Lower leg skin (tissue), 4 donors: ENCODE measurements at regions not wholly inside any gene's neighbourhood (a gene's known extent, or its start where the extent isn't known, plus 50 kb on each side); places are given as distances from the start of the nearest gene placed in this dataset.

ENCODE experiments used
- DNase-seq, 2 donors: peaks; one replicate each; pipeline ENCODE4 v3.0.0-alpha.2; 2019; ENCODE audit warnings: low spot score in 2 of 2
- H3K4me3 ChIP-seq: fragments of 200-600 bp; sonication (generic); 2 replicates; pipeline ENCODE4 v1.5.1; 2017; ENCODE audit warnings: mild to moderate bottlenecking, low read depth; ENCODE audit not compliant: poor library complexity, severe bottlenecking
- CTCF ChIP-seq, 3 donors: fragments of 450-650 bp; IDR thresholded peaks; one replicate each; pipeline ENCODE4 v1.5.1; 2016; ENCODE audit warnings: antibody characterized with exemption in 3 of 3, mild to moderate bottlenecking in 3 of 3, moderate library complexity in 2 of 3
- POLR2A ChIP-seq, 2 donors: fragments of 450-650 bp; IDR thresholded peaks; one replicate each; pipeline ENCODE4 v1.6.1; 2016 to 2017; ENCODE audit warnings: antibody characterized with exemption in 2 of 2, mild to moderate bottlenecking in 1 of 2, moderate library complexity in 1 of 2
- WGBS, 2 donors: methylation state at CpG; one replicate each; pipeline ENCODE4 v1.1.5; 2018; 5-methylcytosine and 5-hydroxymethylcytosine counted together
- intact Hi-C: fragments of 100-400 bp; cut with DNase I; formaldehyde crosslinking; loops from one replicate; pipeline ENCODE4 v1.15.0; 2023; ENCODE audit warnings: low total_unique reads

- TF ChIP-seq CTCF (IDR thresholded peaks at IDR 0.05): no peak
- TF ChIP-seq POLR2A (IDR thresholded peaks at IDR 0.05): no peak
- H3K4me3 ChIP-seq: no peak overlapping the region
- 100% methylated on average over 1 of the region's 1 CpG for WGBS, 2 donors
- intact Hi-C loops: no loop called here
- DNase-seq: no peak
These were observed 315.6 kb upstream of the CITED2 start for GRCh38 chr6:139690007-139690406.

DNA sequence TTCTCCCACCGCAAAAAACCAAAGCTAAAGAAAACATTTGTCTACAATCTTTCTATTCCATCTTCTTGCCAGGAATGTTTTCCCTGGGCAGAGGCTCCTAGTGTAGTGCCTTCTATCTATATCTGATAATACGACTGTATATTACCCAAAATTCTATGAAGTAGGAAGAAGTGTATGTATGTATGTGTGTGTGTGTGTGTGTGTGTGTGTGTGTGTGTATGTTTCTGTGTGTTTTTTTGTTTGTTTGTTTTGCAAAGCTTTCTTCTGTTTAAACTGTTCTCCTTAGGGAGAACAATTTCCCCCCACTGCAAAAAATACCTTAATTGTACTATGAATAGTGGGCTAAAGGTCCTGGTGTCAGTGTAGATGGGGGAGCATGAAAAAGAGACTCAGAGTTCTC is 312.6 kb upstream of the CITED2 start:
- no peak for DNase-seq
- TF ChIP-seq CTCF (IDR thresholded peaks at IDR 0.05) (no peak), POLR2A (IDR thresholded peaks at IDR 0.05) (no peak)
- 64 to 71% methylated on average over 2 of the region's 2 CpGs for WGBS, 2 donors
- intact Hi-C loops: no loop called here
- H3K4me3 ChIP-seq: no peak overlapping the region

GRCh38 chr6:139686308-139686707 is 311.9 kb upstream of the CITED2 start:
- TF ChIP-seq CTCF (IDR thresholded peaks at IDR 0.05): no peak
- TF ChIP-seq POLR2A (IDR thresholded peaks at IDR 0.05): no peak
- intact Hi-C loops: no loop called here
- 54 to 69% methylated on average over 5 of the region's 5 CpGs for WGBS, 2 donors
- no peak overlapping the region for H3K4me3 ChIP-seq
- peak in 1 of 2 donors; percentile 73 for DNase-seq

DNA sequence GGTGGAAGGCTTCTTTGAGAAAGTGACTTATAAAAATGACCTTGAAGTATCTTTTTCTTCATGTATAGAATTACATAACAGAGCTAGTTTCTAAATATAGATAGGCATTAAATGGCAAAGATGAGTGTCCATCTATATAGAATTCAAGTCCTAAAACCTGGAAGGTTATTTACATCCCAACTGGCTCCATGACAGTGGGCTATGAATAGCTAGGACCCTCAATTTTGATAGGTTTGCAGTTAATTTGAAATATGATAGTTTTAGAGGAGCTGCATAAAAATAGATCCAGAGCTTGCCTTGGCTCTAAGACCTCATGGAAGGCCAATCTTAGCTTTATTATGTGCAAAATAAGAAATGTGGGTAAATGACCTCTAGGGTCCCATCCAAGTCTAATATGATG is 310.6 kb upstream of the CITED2 start:
- TF ChIP-seq CTCF (IDR thresholded peaks at IDR 0.05) (no peak), POLR2A (IDR thresholded peaks at IDR 0.05) (no peak)
- intact Hi-C loops: no loop called here
- H3K4me3 ChIP-seq: no peak overlapping the region
- no peak for DNase-seq

DNA sequence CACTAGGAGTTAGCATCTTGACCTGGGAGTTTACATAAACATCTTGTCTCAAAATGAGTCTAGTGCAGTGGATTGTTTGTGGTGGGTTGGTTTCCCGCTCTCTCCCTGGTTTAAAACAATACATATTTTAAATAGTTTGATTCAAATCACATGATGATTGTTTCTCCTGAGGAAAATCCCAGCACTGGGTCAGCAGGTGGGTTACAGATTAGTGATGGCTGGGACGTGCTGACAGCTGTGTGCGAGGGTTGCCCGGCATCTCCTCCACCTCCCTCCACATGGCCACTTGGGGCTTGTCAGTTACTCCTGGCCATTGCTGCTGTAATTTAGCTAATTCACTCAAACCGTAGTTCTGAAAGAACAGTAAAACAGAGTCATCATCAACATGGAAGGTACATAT is 306.4 kb upstream of the CITED2 start:
- 94% methylated on average over 5 of the region's 5 CpGs for WGBS, 2 donors
- TF ChIP-seq POLR2A (IDR thresholded peaks at IDR 0.05) (no peak), CTCF (IDR thresholded peaks at IDR 0.05) (no peak)
- intact Hi-C loops: no loop called here
- DNase-seq: no peak
- no peak overlapping the region for H3K4me3 ChIP-seq

DNA sequence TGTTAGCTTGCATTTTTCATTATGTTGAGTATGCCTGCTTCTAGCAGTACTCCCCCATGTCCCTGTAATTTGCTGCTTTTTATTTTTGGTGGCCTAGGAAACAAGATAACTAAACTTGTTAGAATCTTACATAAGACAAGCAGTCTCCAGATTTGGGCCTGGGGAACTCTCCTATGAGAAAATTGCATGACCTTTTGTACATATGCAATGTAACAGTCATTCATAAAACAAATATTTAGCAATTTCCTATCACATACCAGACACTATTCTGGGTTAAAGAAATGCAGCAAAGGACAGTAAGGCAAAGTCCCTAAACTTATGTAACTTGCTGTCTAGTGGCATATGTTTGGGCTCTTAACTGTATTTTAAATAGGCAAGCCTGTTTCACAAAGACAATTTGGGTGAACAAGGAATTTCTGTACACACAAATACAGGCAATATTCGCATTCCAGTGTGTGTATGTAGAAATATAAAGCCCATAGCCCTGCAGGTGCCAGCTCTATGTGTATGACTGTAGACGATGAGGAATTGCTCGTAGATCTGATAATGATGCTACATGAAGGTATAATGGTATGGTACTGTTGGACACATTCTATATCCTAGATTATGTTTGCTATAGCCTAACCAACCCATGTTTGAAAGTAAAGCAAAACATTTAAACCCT is 305.2 kb upstream of the CITED2 start:
- no peak for TF ChIP-seq CTCF (IDR thresholded peaks at IDR 0.05)
- TF ChIP-seq POLR2A (IDR thresholded peaks at IDR 0.05): no peak
- no peak for DNase-seq
- no peak overlapping the region for H3K4me3 ChIP-seq
- intact Hi-C loops: no loop called here
- 92 to 94% methylated on average over 3 of the region's 3 CpGs for WGBS, 2 donors
